Lower leg skin (tissue), 4 donors: ENCODE measurements at regions not wholly inside any gene's neighbourhood (a gene's known extent, or its start where the extent isn't known, plus 50 kb on each side); places are given as distances from the start of the nearest gene placed in this dataset.

Source experiments
- DNase-seq, 2 donors: peaks; one replicate each; pipeline ENCODE4 v3.0.0-alpha.2; 2019; ENCODE audit warnings: low spot score in 2 of 2
- H3K4me3 ChIP-seq: fragments of 200-600 bp; sonication (generic); 2 replicates; pipeline ENCODE4 v1.5.1; 2017; ENCODE audit warnings: mild to moderate bottlenecking, low read depth; ENCODE audit not compliant: poor library complexity, severe bottlenecking
- POLR2A ChIP-seq, 2 donors: fragments of 450-650 bp; IDR thresholded peaks; one replicate each; pipeline ENCODE4 v1.6.1; 2016 to 2017; ENCODE audit warnings: antibody characterized with exemption in 2 of 2, mild to moderate bottlenecking in 1 of 2, moderate library complexity in 1 of 2
- WGBS, 2 donors: methylation state at CpG; one replicate each; pipeline ENCODE4 v1.1.5; 2018; 5-methylcytosine and 5-hydroxymethylcytosine counted together
- intact Hi-C: fragments of 100-400 bp; cut with DNase I; formaldehyde crosslinking; loops from one replicate; pipeline ENCODE4 v1.15.0; 2023; ENCODE audit warnings: low total_unique reads
- TF ChIP-seq, protein P1 (sequence below), 3 donors: fragments of 450-650 bp; IDR thresholded peaks; one replicate each; pipeline ENCODE4 v1.5.1; 2016; ENCODE audit warnings: antibody characterized with exemption in 3 of 3, mild to moderate bottlenecking in 3 of 3, moderate library complexity in 2 of 3

DNA sequence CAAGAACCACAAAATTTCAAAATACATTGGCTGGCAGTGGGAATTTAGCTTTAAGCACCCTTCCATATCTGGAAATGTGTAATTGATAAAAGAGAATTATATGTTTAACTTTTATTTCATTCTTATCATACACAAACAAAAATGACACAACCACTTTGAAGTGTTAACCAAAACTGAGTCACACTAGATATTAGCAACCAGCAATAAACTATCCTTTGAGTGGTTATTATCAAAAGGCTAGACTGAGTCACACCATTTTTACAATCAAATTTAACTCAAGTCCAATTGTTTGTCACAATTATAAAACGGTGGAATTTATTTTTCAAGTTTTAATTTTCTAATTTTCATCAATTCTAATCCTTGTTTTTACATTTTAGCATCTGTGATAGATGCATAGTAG lies 121.7 kb downstream of the LIG4 start:
- no peak overlapping the region for H3K4me3 ChIP-seq
- TF ChIP-seq, protein P1, sequence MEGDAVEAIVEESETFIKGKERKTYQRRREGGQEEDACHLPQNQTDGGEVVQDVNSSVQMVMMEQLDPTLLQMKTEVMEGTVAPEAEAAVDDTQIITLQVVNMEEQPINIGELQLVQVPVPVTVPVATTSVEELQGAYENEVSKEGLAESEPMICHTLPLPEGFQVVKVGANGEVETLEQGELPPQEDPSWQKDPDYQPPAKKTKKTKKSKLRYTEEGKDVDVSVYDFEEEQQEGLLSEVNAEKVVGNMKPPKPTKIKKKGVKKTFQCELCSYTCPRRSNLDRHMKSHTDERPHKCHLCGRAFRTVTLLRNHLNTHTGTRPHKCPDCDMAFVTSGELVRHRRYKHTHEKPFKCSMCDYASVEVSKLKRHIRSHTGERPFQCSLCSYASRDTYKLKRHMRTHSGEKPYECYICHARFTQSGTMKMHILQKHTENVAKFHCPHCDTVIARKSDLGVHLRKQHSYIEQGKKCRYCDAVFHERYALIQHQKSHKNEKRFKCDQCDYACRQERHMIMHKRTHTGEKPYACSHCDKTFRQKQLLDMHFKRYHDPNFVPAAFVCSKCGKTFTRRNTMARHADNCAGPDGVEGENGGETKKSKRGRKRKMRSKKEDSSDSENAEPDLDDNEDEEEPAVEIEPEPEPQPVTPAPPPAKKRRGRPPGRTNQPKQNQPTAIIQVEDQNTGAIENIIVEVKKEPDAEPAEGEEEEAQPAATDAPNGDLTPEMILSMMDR (IDR thresholded peaks at IDR 0.05) = no peak
- TF ChIP-seq POLR2A (IDR thresholded peaks at IDR 0.05) = no peak
- no peak for DNase-seq
- intact Hi-C loops = no loop called here
- 20 to 39% methylated on average over 1 of the region's 1 CpG for WGBS, 2 donors

DNA sequence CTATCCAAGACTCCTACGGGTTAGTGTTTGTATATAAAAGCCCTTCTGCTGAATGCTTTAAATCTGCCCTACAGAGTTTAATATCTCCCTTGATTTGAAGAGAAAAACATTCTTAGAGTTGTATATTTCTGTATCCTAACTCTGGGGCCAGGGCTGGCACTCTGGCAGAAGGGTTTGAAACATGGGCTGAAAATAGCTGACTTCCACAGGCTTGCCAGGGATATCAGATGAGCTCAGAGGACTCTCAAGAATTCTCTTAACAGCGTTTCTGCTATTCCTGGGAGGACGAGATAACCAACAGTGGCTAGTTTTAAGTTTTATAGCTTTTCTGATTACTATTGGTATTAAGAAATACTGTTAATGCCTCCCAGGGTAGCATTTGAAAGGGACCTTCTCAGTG lies 127.5 kb downstream of the LIG4 start:
- DNase-seq = no peak
- no peak for TF ChIP-seq POLR2A (IDR thresholded peaks at IDR 0.05)
- TF ChIP-seq, protein P1 (IDR thresholded peaks at IDR 0.05) = no peak
- intact Hi-C loops = no loop called here
- no peak overlapping the region for H3K4me3 ChIP-seq
- 72 to 79% methylated on average over 3 of the region's 3 CpGs for WGBS, 2 donors

DNA sequence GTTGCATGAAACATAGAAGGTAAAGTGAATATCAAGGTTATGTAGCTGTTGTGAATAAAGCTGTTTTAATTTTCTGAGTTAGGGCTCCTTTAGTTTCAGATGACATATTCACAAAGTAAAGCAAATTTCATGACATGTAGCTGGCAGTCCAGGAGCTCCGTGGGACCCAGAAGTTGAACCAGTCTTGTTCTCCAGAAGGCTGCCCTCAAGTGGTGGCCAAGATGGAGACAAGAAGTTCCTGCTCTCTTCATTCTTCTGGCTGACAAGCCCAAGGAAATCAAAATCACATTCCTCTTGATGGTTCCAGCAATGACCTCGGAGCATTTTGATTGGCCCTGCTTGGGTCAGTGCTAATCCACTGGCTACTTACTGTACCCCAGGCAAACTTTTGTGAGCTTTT lies 128.7 kb downstream of the LIG4 start:
- no peak overlapping the region for H3K4me3 ChIP-seq
- 50 to 51% methylated on average over 2 of the region's 2 CpGs for WGBS, 2 donors
- TF ChIP-seq, protein P1 (IDR thresholded peaks at IDR 0.05) = no peak
- no peak for TF ChIP-seq POLR2A (IDR thresholded peaks at IDR 0.05)
- intact Hi-C loops = no loop called here
- DNase-seq = no peak

DNA sequence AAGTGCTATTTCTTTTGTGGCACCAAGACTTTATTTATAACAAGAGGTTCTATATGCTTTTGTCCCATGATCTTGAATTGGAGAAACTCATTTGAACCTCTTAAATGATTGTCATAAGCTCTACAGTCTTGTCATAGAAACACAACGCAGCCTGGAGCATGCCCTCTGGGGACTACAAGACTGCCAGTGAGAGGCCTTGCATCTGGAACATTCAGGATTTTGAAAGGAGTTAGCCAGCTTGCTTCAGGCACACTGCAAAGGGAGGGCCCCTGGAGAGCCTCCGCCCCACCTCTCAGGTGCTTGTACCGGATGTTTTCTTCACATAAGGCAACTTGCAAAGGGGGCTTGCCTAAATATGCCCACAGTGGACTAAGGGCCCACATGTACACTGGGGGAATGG lies 130.5 kb downstream of the LIG4 start:
- 67 to 77% methylated on average over 3 of the region's 3 CpGs for WGBS, 2 donors
- TF ChIP-seq, protein P1 (IDR thresholded peaks at IDR 0.05) = no peak
- no peak for DNase-seq
- H3K4me3 ChIP-seq = no peak overlapping the region
- intact Hi-C loops = no loop called here

DNA sequence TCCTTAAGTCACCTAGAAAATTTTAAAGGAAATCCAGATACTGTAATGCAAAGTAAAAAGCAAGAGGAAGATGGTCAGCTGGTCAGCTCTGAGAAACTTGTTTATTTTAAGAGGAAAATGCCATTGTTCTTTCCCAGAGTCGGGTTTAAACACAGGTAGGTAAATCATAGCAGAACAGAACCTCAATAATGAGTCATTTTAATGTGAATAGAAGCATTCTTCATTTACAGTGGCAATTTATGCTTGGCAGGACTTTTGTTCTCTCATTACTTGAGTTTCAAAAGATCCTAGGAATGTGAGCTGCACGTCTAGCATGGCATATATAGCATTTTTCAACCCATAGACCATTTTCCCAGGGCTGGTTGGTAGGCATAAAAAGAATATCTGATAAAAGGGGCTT lies 132.3 kb downstream of the LIG4 start:
- no peak for DNase-seq
- TF ChIP-seq, protein P1 (IDR thresholded peaks at IDR 0.05) = no peak
- TF ChIP-seq POLR2A (IDR thresholded peaks at IDR 0.05) = no peak
- H3K4me3 ChIP-seq = no peak overlapping the region
- intact Hi-C loops = no loop called here
- 9 to 39% methylated on average over 2 of the region's 2 CpGs for WGBS, 2 donors

DNA sequence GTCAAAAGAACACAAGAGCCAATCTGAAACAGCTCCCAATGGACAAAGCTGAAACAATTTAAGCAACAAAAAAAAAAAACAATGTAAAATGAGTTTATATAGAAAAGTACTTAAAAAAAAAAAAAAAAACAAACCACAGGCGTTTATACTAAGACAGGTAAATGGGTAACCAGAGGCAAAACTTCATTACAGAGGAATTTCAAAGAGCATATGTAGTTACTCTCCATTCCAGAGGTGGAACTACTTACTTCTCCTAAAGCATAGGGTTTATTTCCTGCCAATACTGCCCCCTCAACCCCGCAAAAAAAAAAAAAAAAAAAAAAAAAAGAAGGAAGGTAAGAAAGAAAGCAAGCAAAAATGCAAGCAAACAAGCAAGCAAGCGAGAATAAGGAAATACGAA lies 132.9 kb downstream of the LIG4 start:
- WGBS, 2 donors = 75 to 87% methylated on average over 4 of the region's 4 CpGs
- no peak for DNase-seq
- TF ChIP-seq, protein P1 (IDR thresholded peaks at IDR 0.05) = no peak
- no peak for TF ChIP-seq POLR2A (IDR thresholded peaks at IDR 0.05)
- H3K4me3 ChIP-seq = no peak overlapping the region
- intact Hi-C loops = no loop called here
